Caco-2 (cell line): ENCODE measurements at regions not wholly inside any gene's neighbourhood (a gene's known extent, or its start where the extent isn't known, plus 50 kb on each side); places are given as distances from the start of the nearest gene placed in this dataset.

Source experiments
- BruUV-seq: library from RNA; stranded (reverse); fragments of 400-500 nt; replicated peaks from 2 replicates; lab custom pipeline; 2021; lab: Mats Ljungman, UMichigan
- CTCF ChIA-PET: fragments of 300-600 bp; sonication (Branson Sonifier 250); formaldehyde crosslinking; loops from one replicate; lab custom pipeline; 2022; ENCODE audit warnings: antibody characterized with exemption; lab: Charles Lee
- POLR2A ChIA-PET: fragments of 300-600 bp; sonication (Branson Sonifier 250); formaldehyde crosslinking; loops from one replicate; lab custom pipeline; 2022; ENCODE audit warnings: antibody characterized with exemption; lab: Charles Lee
- DNase-seq, 2 experiments: peaks; one replicate each; pipeline versions ENCODE4 v3.0.0 to v3.0.0-alpha.2; 2020 to 2022
- H3K27me3 ChIP-seq: replicated peaks from 2 replicates; pipeline ENCODE4 v1.6.0; 2011; ENCODE audit warnings: low read length; ENCODE audit not compliant: control insufficient read depth, insufficient read depth
- H3K36me3 ChIP-seq: 2 replicates; pipeline ENCODE4 v1.5.1; 2011; ENCODE audit warnings: low read length; ENCODE audit not compliant: control insufficient read depth, insufficient read depth
- H3K4me1 ChIP-seq: fragments of 250-450 bp; sonication (Bioruptor Pico); 2 replicates; pipeline ENCODE4 v1.5.1; 2020; ENCODE audit warnings: mild to moderate bottlenecking
- H3K4me3 ChIP-seq: 2 replicates; pipeline ENCODE4 v1.5.1; 2011; ENCODE audit warnings: low read depth, mild to moderate bottlenecking, control low read depth, low read length
- H3K9me3 ChIP-seq: fragments of 250-450 bp; sonication (Bioruptor Pico); 2 replicates; pipeline ENCODE4 v1.5.1; 2020; ENCODE audit warnings: mild to moderate bottlenecking, moderate library complexity
- H3K27ac Mint-ChIP-seq: one replicate; pipeline ENCODE4 v1.8.0; 2022; ENCODE audit warnings: mixed read lengths; ENCODE audit not compliant: unreplicated experiment
- H3K27me3 Mint-ChIP-seq: one replicate; pipeline ENCODE4 v1.8.0; 2022; ENCODE audit warnings: mixed read lengths; ENCODE audit not compliant: insufficient read depth, unreplicated experiment
- H3K36me3 Mint-ChIP-seq: one replicate; pipeline ENCODE4 v1.8.0; 2022; ENCODE audit warnings: mild to moderate bottlenecking, mixed read lengths; ENCODE audit not compliant: insufficient read depth, unreplicated experiment
- H3K4me1 Mint-ChIP-seq: one replicate; pipeline ENCODE4 v1.8.0; 2022; ENCODE audit warnings: low read depth, mixed read lengths; ENCODE audit not compliant: unreplicated experiment
- H3K4me3 Mint-ChIP-seq: one replicate; pipeline ENCODE4 v1.8.0; 2022; ENCODE audit warnings: mild to moderate bottlenecking, moderate library complexity, mixed read lengths; ENCODE audit not compliant: unreplicated experiment
- H3K9me3 Mint-ChIP-seq: one replicate; pipeline ENCODE4 v1.8.0; 2022; ENCODE audit warnings: mixed read lengths; ENCODE audit not compliant: unreplicated experiment
- intact Hi-C: fragments of 100-400 bp; cut with micrococcal nuclease; formaldehyde crosslinking; loops from one replicate; pipeline ENCODE4 v1.10.0; 2022; ENCODE audit not compliant: unreplicated experiment
- TF ChIP-seq, protein P1 (sequence below), 2 experiments: fragments of 200-600 bp in 1 of 2; IDR thresholded peaks; 1 replicate in 1 of 2; 2 replicates in 1 of 2; pipeline versions ENCODE4 v1.5.1 to v1.8.0; 2011 to 2022; ENCODE audit warnings: antibody characterized with exemption in 1 of 2, control low read depth in 1 of 2, inconsistent platforms in 1 of 2, low read depth in 1 of 2, low read length in 1 of 2, mild to moderate bottlenecking in 1 of 2, moderate library complexity in 1 of 2; ENCODE audit not compliant: insufficient read depth in 1 of 2, severe bottlenecking in 1 of 2, unreplicated experiment in 1 of 2

DNA sequence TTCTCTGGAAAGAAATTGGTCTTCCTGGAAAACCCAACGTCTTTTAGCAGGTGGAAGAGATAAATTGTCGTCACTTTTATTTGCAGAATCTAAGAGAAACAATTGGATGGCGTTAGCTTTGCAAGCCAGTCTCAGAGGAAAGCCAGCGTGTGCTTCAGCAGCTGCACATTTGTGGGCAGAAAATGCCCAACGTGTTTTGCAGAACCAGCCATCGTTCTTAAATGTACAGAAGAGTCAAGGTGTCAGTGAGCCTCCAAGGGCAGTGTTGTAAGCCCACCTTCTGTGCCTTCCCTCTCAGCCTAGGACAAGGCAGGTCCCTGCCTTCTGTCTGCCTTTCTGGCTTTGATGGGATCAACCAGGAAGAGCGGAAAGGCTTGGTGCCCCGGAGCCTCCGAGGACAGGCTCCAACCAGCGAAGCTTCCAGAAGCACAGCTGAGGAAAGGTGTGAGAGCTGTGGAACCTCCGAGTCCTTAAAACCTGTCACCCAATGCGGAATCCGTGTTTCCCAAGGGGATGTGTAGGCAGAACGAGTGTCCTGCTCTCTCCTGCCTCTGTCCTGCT, 116.0 kb upstream of the IRX2 start:
- BruUV-seq = no TSS peak
- no peaks in the 10 kb centered on the region for H3K4me1 Mint-ChIP-seq
- peaks cover 16% of the 10 kb centered on the region for H3K27me3 Mint-ChIP-seq
- no peaks in the 10 kb centered on the region for H3K9me3 Mint-ChIP-seq
- ChIA-PET CTCF (no interaction called here), POLR2A (no interaction called here)
- intact Hi-C loops = no loop called here
- Histone ChIP-seq H3K9me3 (no peaks in the 10 kb centered on the region), H3K27me3 (no peaks in the 10 kb centered on the region), H3K4me1 (no peaks in the 10 kb centered on the region), H3K36me3 (no peaks in the 10 kb centered on the region), H3K4me3 (no peak overlapping the region)
- no peak overlapping the region for H3K4me3 Mint-ChIP-seq
- no peak for DNase-seq
- no peaks in the 10 kb centered on the region for H3K36me3 Mint-ChIP-seq
- TF ChIP-seq, protein P1, sequence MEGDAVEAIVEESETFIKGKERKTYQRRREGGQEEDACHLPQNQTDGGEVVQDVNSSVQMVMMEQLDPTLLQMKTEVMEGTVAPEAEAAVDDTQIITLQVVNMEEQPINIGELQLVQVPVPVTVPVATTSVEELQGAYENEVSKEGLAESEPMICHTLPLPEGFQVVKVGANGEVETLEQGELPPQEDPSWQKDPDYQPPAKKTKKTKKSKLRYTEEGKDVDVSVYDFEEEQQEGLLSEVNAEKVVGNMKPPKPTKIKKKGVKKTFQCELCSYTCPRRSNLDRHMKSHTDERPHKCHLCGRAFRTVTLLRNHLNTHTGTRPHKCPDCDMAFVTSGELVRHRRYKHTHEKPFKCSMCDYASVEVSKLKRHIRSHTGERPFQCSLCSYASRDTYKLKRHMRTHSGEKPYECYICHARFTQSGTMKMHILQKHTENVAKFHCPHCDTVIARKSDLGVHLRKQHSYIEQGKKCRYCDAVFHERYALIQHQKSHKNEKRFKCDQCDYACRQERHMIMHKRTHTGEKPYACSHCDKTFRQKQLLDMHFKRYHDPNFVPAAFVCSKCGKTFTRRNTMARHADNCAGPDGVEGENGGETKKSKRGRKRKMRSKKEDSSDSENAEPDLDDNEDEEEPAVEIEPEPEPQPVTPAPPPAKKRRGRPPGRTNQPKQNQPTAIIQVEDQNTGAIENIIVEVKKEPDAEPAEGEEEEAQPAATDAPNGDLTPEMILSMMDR (IDR thresholded peaks at IDR 0.05; ENCODE audit: insufficient read depth in 1 of 2, low read depth in 1 of 2, low read length in 1 of 2, severe bottlenecking in 1 of 2, unreplicated experiment in 1 of 2) = no peak
- no peak overlapping the region for H3K27ac Mint-ChIP-seq

DNA sequence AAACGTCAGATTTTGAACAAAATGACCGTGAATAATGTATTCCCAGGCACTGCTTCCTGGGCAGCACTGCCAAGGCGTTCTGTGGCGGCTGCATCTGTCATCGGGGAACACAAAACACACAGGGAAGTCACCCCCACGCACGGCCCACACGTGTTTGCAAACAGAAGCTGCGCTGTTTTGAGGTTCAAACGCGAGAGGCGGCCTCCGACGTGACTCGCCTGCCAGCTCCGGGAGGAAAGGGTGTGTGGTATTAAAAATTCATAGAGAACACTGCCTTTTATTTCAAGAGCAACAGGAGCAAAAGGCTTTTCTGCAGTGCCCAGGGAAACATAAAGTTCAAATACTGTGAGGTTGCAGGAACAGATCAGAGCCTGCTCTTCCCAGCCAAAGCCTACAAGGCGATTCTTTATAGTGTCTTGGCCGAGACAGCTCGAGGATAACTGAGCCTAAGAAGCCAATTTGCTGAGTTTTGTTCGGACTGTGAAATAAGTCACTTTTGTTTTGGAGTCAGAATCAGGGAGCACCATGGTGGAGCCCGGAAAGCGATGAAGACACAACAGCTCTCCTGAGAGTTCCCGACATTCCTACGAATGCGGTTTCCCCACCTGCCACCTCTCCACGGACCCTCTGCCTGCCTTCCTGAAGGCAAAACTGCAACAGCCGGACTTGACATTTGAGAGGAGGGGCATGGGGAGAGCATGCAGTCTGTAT, 115.3 kb upstream of the IRX2 start:
- TF ChIP-seq, protein P1 (IDR thresholded peaks at IDR 0.05; ENCODE audit: insufficient read depth in 1 of 2, low read depth in 1 of 2, low read length in 1 of 2, severe bottlenecking in 1 of 2, unreplicated experiment in 1 of 2) = no peak
- H3K27me3 ChIP-seq = no peaks in the 10 kb centered on the region
- H3K4me3 ChIP-seq = no peak overlapping the region
- BruUV-seq = no TSS peak
- Mint-ChIP-seq H3K36me3 (no peaks in the 10 kb centered on the region), H3K27ac (no peak overlapping the region), H3K4me3 (no peak overlapping the region), H3K4me1 (no peaks in the 10 kb centered on the region), H3K9me3 (no peaks in the 10 kb centered on the region), H3K27me3 (peaks cover 16% of the 10 kb centered on the region)
- CTCF ChIA-PET = no interaction called here
- no peaks in the 10 kb centered on the region for H3K4me1 ChIP-seq
- POLR2A ChIA-PET = no interaction called here
- intact Hi-C loops = no loop called here
- no peaks in the 10 kb centered on the region for H3K36me3 ChIP-seq
- no peak for DNase-seq
- H3K9me3 ChIP-seq = no peaks in the 10 kb centered on the region

DNA sequence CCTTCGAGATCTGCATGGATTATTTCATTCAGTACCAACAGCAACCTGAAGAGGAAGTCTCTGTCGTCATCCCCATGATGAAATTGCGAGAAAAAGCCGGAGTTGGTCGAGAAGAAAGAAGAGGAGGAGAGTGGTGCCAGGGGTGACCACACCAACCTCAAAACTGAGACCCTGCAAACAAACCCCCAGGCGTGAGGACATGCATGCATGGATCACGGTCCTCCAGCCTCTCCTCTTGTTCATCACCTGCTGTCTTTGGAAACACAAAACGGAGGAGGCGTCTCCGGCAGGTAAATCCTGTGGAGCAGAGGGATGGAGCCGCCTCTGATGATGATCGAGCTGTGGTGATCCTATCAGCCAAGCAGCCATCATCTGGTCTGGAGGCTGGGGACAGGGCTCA, 114.4 kb upstream of the IRX2 start:
- Histone ChIP-seq H3K36me3 (no peaks in the 10 kb centered on the region), H3K4me3 (no peak overlapping the region), H3K27me3 (no peaks in the 10 kb centered on the region), H3K4me1 (no peaks in the 10 kb centered on the region), H3K9me3 (no peaks in the 10 kb centered on the region)
- CTCF ChIA-PET = no interaction called here
- H3K27ac Mint-ChIP-seq = no peak overlapping the region
- intact Hi-C loops = no loop called here
- TF ChIP-seq, protein P1 (IDR thresholded peaks at IDR 0.05; ENCODE audit: insufficient read depth in 1 of 2, low read depth in 1 of 2, low read length in 1 of 2, severe bottlenecking in 1 of 2, unreplicated experiment in 1 of 2) = no peak
- no peak overlapping the region for H3K4me3 Mint-ChIP-seq
- BruUV-seq = no TSS peak
- POLR2A ChIA-PET = no interaction called here
- H3K36me3 Mint-ChIP-seq = no peaks in the 10 kb centered on the region
- peaks cover 12% of the 10 kb centered on the region for H3K27me3 Mint-ChIP-seq
- no peaks in the 10 kb centered on the region for H3K9me3 Mint-ChIP-seq
- no peak for DNase-seq
- H3K4me1 Mint-ChIP-seq = no peaks in the 10 kb centered on the region
